BJ (cell line): ENCODE measurements at regions not wholly inside any gene's neighbourhood (a gene's known extent, or its start where the extent isn't known, plus 50 kb on each side); places are given as distances from the start of the nearest gene placed in this dataset.

Experiments
- CTCF ChIA-PET: fragments of 350-600 bp; formaldehyde crosslinking; extraction: SDS; loops from one replicate; lab custom pipeline; 2021; ENCODE audit warnings: antibody characterized with exemption, inconsistent platforms; lab: Yijun Ruan, JAX
- POLR2A ChIA-PET: fragments of 300-600 bp; sonication (Branson Sonifier 250); formaldehyde crosslinking; extraction: SDS; loops from one replicate; lab custom pipeline; 2021; ENCODE audit warnings: antibody characterized with exemption; lab: Charles Lee
- DNase-seq: peaks from one replicate; pipeline ENCODE4 v3.0.0-alpha.2; 2011; ENCODE audit warnings: low read depth
- H3K27me3 ChIP-seq: 2 replicates; pipeline ENCODE4 v1.6.0; 2011; ENCODE audit warnings: low read length; ENCODE audit not compliant: control insufficient read depth, insufficient read depth
- H3K36me3 ChIP-seq: 2 replicates; pipeline ENCODE4 v1.5.1; 2011; ENCODE audit warnings: low read length; ENCODE audit not compliant: control insufficient read depth, insufficient read depth
- H3K4me3 ChIP-seq: 2 replicates; pipeline ENCODE4 v1.5.1; 2011; ENCODE audit warnings: low read depth, mild to moderate bottlenecking, control low read depth, low read length
- TF ChIP-seq, protein P1 (sequence below): IDR thresholded peaks from 2 replicates; pipeline ENCODE4 v1.5.1; 2011; ENCODE audit warnings: low read depth, mild to moderate bottlenecking, control low read depth, inconsistent platforms, low read length, moderate library complexity; ENCODE audit not compliant: insufficient read depth

GRCh38 chr16:64290461-64290860 lies 831.4 kb downstream of the CDH11 start:
- TF ChIP-seq, protein P1, sequence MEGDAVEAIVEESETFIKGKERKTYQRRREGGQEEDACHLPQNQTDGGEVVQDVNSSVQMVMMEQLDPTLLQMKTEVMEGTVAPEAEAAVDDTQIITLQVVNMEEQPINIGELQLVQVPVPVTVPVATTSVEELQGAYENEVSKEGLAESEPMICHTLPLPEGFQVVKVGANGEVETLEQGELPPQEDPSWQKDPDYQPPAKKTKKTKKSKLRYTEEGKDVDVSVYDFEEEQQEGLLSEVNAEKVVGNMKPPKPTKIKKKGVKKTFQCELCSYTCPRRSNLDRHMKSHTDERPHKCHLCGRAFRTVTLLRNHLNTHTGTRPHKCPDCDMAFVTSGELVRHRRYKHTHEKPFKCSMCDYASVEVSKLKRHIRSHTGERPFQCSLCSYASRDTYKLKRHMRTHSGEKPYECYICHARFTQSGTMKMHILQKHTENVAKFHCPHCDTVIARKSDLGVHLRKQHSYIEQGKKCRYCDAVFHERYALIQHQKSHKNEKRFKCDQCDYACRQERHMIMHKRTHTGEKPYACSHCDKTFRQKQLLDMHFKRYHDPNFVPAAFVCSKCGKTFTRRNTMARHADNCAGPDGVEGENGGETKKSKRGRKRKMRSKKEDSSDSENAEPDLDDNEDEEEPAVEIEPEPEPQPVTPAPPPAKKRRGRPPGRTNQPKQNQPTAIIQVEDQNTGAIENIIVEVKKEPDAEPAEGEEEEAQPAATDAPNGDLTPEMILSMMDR, result no peak
- no peak overlapping the region for H3K4me3 ChIP-seq
- H3K27me3 ChIP-seq, result no peaks in the 10 kb centered on the region
- H3K36me3 ChIP-seq, result no peaks in the 10 kb centered on the region
- POLR2A ChIA-PET, result no interaction called here
- no peak for DNase-seq
- CTCF ChIA-PET, result interaction anchor here (1.0 kb wide), 1 partner anchor 21 kb away, joined by 3 read pairs; no protein-coding TSS in a partner anchor

DNA sequence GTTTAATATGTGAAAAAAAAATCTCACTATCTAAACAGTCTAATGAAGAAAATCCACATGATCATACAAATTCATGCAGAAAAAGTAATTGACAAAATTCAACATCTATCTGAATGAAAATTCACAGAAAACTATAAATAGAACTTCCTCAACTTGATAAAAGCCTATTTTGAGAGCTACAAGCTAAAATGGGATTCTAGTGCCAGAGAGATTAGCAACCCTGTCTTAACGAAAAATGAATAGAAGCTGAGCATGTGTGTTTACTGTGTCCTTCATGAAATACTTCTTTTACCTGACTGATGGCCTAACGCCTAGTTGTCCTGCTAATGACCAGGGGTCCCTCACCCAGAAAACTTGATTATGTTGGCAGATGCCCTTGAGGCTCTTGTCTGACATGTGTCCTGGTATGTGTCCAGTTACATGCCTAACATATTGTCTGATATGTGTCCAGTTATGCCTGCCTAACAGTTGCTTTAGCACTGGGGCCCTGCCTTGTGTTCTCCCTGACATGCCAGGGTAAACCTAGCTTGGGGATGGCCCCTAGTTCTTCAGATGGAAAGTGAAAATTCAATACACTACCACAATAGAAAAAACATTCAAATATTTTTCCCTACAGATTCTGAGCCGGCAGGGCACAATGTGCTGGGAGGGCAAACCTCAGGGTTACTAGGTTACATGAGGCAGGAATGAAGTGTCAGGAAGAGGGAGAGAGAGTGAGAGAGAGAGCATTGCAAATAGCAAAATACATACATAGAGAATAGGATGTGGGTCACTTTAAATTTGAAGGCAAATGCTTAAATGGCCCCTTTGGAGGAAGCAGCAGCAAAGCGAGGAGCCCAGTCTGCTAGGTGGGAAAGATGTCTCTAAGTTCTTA lies 834.0 kb downstream of the CDH11 start:
- no peak for DNase-seq
- no peaks in the 10 kb centered on the region for H3K27me3 ChIP-seq
- CTCF ChIA-PET, result interaction anchor here (0.7 kb wide), 1 partner anchor 1622 kb away, joined by 3 read pairs; no protein-coding TSS in a partner anchor
- POLR2A ChIA-PET, result no interaction called here
- no peak overlapping the region for H3K4me3 ChIP-seq
- H3K36me3 ChIP-seq, result no peaks in the 10 kb centered on the region
- TF ChIP-seq, protein P1, result no peak

- no peak for DNase-seq
- H3K4me3 ChIP-seq, result no peak overlapping the region
- ChIA-PET POLR2A (no interaction called here), CTCF (no interaction called here)
- TF ChIP-seq, protein P1, result no peak
- H3K36me3 ChIP-seq, result no peaks in the 10 kb centered on the region
- no peaks in the 10 kb centered on the region for H3K27me3 ChIP-seq
Measured at GRCh38 chr16:64282181-64282580, 839.7 kb downstream of the CDH11 start.

DNA sequence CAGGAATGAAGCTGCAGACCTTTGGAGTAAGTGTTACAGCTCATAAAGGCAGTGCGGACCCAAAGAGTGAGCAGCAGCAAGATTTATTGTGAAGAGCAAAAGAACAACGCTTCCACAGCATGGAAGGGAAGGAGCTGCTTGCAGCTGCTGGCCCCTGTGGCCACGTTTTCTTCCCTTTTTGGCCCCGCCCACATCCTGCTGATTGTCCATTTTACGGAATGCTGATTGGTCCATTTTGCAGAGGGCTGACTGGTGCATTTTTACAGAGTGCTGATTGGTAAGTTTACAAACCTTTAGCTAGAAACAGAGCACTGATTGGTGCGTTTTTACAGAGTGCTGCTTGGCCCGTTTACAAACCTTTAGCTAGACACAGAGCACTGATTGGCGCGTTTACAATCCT lies 841.5 kb downstream of the CDH11 start:
- TF ChIP-seq, protein P1, result no peak
- Histone ChIP-seq H3K4me3 (no peak overlapping the region), H3K27me3 (no peaks in the 10 kb centered on the region), H3K36me3 (no peaks in the 10 kb centered on the region)
- DNase-seq, result no peak
- POLR2A ChIA-PET, result interaction anchor here (0.6 kb wide), 1 partner anchor 29 kb away, joined by 3 read pairs; no protein-coding TSS in a partner anchor
- CTCF ChIA-PET, result interaction anchor here (0.7 kb wide), 1 partner anchor 42 kb away, joined by 3 read pairs; no protein-coding TSS in a partner anchor

GRCh38 chr16:64278196-64278595 lies 843.7 kb downstream of the CDH11 start:
- CTCF ChIA-PET, result no interaction called here
- POLR2A ChIA-PET, result no interaction called here

More at GRCh38 chr16:64278196-64278595, 843.7 kb downstream of the CDH11 start:
- Histone ChIP-seq H3K27me3 (no peaks in the 10 kb centered on the region), H3K36me3 (no peaks in the 10 kb centered on the region), H3K4me3 (no peak overlapping the region)
- TF ChIP-seq, protein P1, result no peak
- DNase-seq, result no peak
